MM.1S (cell line): ENCODE measurements at regions not wholly inside any gene's neighbourhood (a gene's known extent, or its start where the extent isn't known, plus 50 kb on each side); places are given as distances from the start of the nearest gene placed in this dataset.

Experiments
- DNase-seq: peaks from one replicate; pipeline ENCODE4 v3.0.0-alpha.2; 2015
- H2AFZ ChIP-seq: fragments of 300-600 bp; sonication (generic); 2 replicates; pipeline ENCODE4 v1.6.0; 2016; ENCODE audit warnings: antibody characterized with exemption, low read length
- H3F3A ChIP-seq: fragments of 300-600 bp; sonication (generic); 2 replicates; pipeline ENCODE4 v1.6.1; 2016; ENCODE audit warnings: mild to moderate bottlenecking, antibody characterized with exemption, low read length, moderate library complexity, mixed read lengths; ENCODE audit not compliant: insufficient read depth
- H3K27ac ChIP-seq: fragments of 300-600 bp; sonication (generic); 2 replicates; pipeline ENCODE4 v1.5.1; 2016; ENCODE audit warnings: mild to moderate bottlenecking, low read length
- H3K27me3 ChIP-seq: fragments of 300-600 bp; sonication (generic); replicated peaks from 2 replicates; pipeline ENCODE4 v1.6.0; 2016; ENCODE audit warnings: low read length; ENCODE audit not compliant: insufficient read depth
- H3K36me3 ChIP-seq: fragments of 300-600 bp; sonication (generic); replicated peaks from 2 replicates; pipeline ENCODE4 v1.6.1; 2016; ENCODE audit warnings: mild to moderate bottlenecking, low read length, mixed read lengths; ENCODE audit not compliant: insufficient read depth
- H3K4me1 ChIP-seq: fragments of 300-600 bp; sonication (generic); 2 replicates; pipeline ENCODE4 v1.6.1; 2016; ENCODE audit warnings: low read length, mixed read lengths
- H3K4me2 ChIP-seq: fragments of 300-600 bp; sonication (generic); 2 replicates; pipeline ENCODE4 v1.6.0; 2016; ENCODE audit warnings: low read depth, low read length
- H3K4me3 ChIP-seq: fragments of 300-600 bp; sonication (generic); 2 replicates; pipeline ENCODE4 v1.5.1; 2016; ENCODE audit warnings: low read length, mixed read lengths
- H3K79me2 ChIP-seq: fragments of 300-600 bp; sonication (generic); 2 replicates; pipeline ENCODE4 v1.6.1; 2016; ENCODE audit warnings: mixed run types, low read length, mixed read lengths
- H3K9ac ChIP-seq: fragments of 300-600 bp; sonication (generic); 2 replicates; pipeline ENCODE4 v1.6.1; 2016; ENCODE audit warnings: low read length, mixed read lengths
- H3K9me2 ChIP-seq: fragments of 300-600 bp; sonication (generic); replicated peaks from 2 replicates; pipeline ENCODE4 v1.6.1; 2016; ENCODE audit warnings: mild to moderate bottlenecking, low read length, mixed read lengths; ENCODE audit not compliant: insufficient read depth
- H3K9me3 ChIP-seq: fragments of 300-600 bp; sonication (generic); replicated peaks from 2 replicates; pipeline ENCODE4 v1.6.1; 2016; ENCODE audit warnings: mild to moderate bottlenecking, low read length, mixed read lengths; ENCODE audit not compliant: insufficient read depth
- H4K20me1 ChIP-seq: fragments of 300-600 bp; sonication (generic); 2 replicates; pipeline ENCODE4 v1.6.1; 2016; ENCODE audit warnings: mild to moderate bottlenecking, low read length, moderate library complexity, mixed read lengths; ENCODE audit not compliant: insufficient read depth
- CTCF ChIP-seq: fragments of 300-600 bp; sonication (generic); IDR thresholded peaks from 2 replicates; pipeline ENCODE4 v1.5.1; 2016; ENCODE audit warnings: antibody characterized with exemption, low read length, mixed read lengths
- EZH2 ChIP-seq: fragments of 300-600 bp; sonication (generic); optimal IDR thresholded peaks from 2 replicates; pipeline ENCODE3; 2017; ENCODE audit warnings: low read depth, mild to moderate bottlenecking, antibody characterized with exemption, low read length, mixed read lengths
- EZH2phosphoT487 ChIP-seq: fragments of 300-600 bp; sonication (generic); IDR thresholded peaks from 2 replicates; pipeline ENCODE4 v1.6.1; 2018; ENCODE audit warnings: antibody characterized with exemption, low read length

GRCh38 chr11:86157797-86158378, 86.7 kb upstream of the EED start:
- TF ChIP-seq EZH2 (no peak), CTCF (no peak), EZH2phosphoT487 (no peak)
- no peaks in the 10 kb centered on the region for H4K20me1 ChIP-seq
- no peaks in the 10 kb centered on the region for H3F3A ChIP-seq
- H3K9ac ChIP-seq: no peak overlapping the region
- no peak for DNase-seq
- no peak overlapping the region for H2AFZ ChIP-seq
- no peaks in the 10 kb centered on the region for H3K9me2 ChIP-seq
- H3K27me3 ChIP-seq: no peaks in the 10 kb centered on the region
- H3K9me3 ChIP-seq: no peaks in the 10 kb centered on the region
- no peaks in the 10 kb centered on the region for H3K36me3 ChIP-seq
- H3K4me1 ChIP-seq: peaks cover 7% of the 10 kb centered on the region
- no peaks in the 10 kb centered on the region for H3K79me2 ChIP-seq
- H3K4me2 ChIP-seq: no peak overlapping the region
- H3K4me3 ChIP-seq: no peak overlapping the region
- H3K27ac ChIP-seq: no peak overlapping the region

- H3K79me2 ChIP-seq: no peaks in the 10 kb centered on the region
- no peaks in the 10 kb centered on the region for H3K27me3 ChIP-seq
- H3K9ac ChIP-seq: no peak overlapping the region
- peaks cover 22% of the 10 kb centered on the region for H3K4me1 ChIP-seq
- no peak overlapping the region for H3K4me2 ChIP-seq
- H3K4me3 ChIP-seq: no peak overlapping the region
- no peak overlapping the region for H3K27ac ChIP-seq
- no peak for TF ChIP-seq EZH2
- TF ChIP-seq EZH2phosphoT487: no peak
- TF ChIP-seq CTCF: no peak
- no peaks in the 10 kb centered on the region for H3K36me3 ChIP-seq
- H2AFZ ChIP-seq: no peak overlapping the region
- no peaks in the 10 kb centered on the region for H4K20me1 ChIP-seq
- peaks cover 8% of the 10 kb centered on the region for H3F3A ChIP-seq
- no peaks in the 10 kb centered on the region for H3K9me2 ChIP-seq
- no peaks in the 10 kb centered on the region for H3K9me3 ChIP-seq
- DNase-seq: no peak
Observed at GRCh38 chr11:86156397-86156955, 87.6 kb upstream of the PICALM start.

GRCh38 chr11:86155200-86155844, 86.4 kb upstream of the PICALM start:
- H3F3A ChIP-seq: peaks cover 15% of the 10 kb centered on the region
- no peak overlapping the region for H3K4me2 ChIP-seq
- H3K9me3 ChIP-seq: no peaks in the 10 kb centered on the region
- H3K4me1 ChIP-seq: peaks cover 31% of the 10 kb centered on the region
- H3K9me2 ChIP-seq: no peaks in the 10 kb centered on the region
- H3K79me2 ChIP-seq: no peaks in the 10 kb centered on the region
- no peaks in the 10 kb centered on the region for H3K36me3 ChIP-seq
- H3K9ac ChIP-seq: no peak overlapping the region
- H4K20me1 ChIP-seq: no peaks in the 10 kb centered on the region
- no peak overlapping the region for H3K27ac ChIP-seq
- no peak overlapping the region for H2AFZ ChIP-seq
- TF ChIP-seq EZH2 (no peak), CTCF (no peak), EZH2phosphoT487 (no peak)
- H3K4me3 ChIP-seq: no peak overlapping the region
- H3K27me3 ChIP-seq: no peaks in the 10 kb centered on the region
- no peak for DNase-seq
